OCI-LY1 (cell line): ENCODE measurements at regions not wholly inside any gene's neighbourhood (a gene's known extent, or its start where the extent isn't known, plus 50 kb on each side); places are given as distances from the start of the nearest gene placed in this dataset.

Experiments used
- H2AFZ ChIP-seq: fragments of 200-600 bp; sonication (generic), shearing (Covaris generic); 2 replicates; pipeline ENCODE4 v1.6.0; 2014; ENCODE audit warnings: antibody characterized with exemption, mild to moderate bottlenecking, low read length
- H3F3A ChIP-seq: fragments of 200-600 bp; sonication (generic), shearing (Covaris generic); 2 replicates; pipeline ENCODE4 v1.6.0; 2014; ENCODE audit warnings: mild to moderate bottlenecking, antibody characterized with exemption, low read length, moderate library complexity; ENCODE audit not compliant: insufficient read depth
- H3K27ac ChIP-seq: fragments of 200-600 bp; sonication (generic); 2 replicates; pipeline ENCODE4 v1.5.1; 2014; ENCODE audit warnings: low read length, mixed run types, mild to moderate bottlenecking, low read depth; ENCODE audit not compliant: poor library complexity, severe bottlenecking
- H3K27me3 ChIP-seq: fragments of 200-600 bp; sonication (generic); 2 replicates; pipeline ENCODE4 v1.6.0; 2014; ENCODE audit warnings: antibody characterized with exemption, mild to moderate bottlenecking, low read length, moderate library complexity; ENCODE audit not compliant: insufficient read depth
- H3K36me3 ChIP-seq: fragments of 200-600 bp; sonication (generic); 2 replicates; pipeline ENCODE4 v1.6.1; 2014; ENCODE audit warnings: mild to moderate bottlenecking, antibody characterized with exemption, low read length, moderate library complexity, mixed read lengths; ENCODE audit not compliant: insufficient read depth
- H3K4me1 ChIP-seq: fragments of 200-600 bp; sonication (generic); 2 replicates; pipeline ENCODE4 v1.5.1; 2014; ENCODE audit warnings: mild to moderate bottlenecking, low read length, moderate library complexity; ENCODE audit not compliant: insufficient read depth, severe bottlenecking
- H3K4me2 ChIP-seq: fragments of 200-600 bp; sonication (generic), shearing (Covaris generic); 2 replicates; pipeline ENCODE4 v1.6.1; 2014; ENCODE audit warnings: low read length
- H3K4me3 ChIP-seq: fragments of 200-600 bp; sonication (generic); 2 replicates; pipeline ENCODE4 v1.5.1; 2014; ENCODE audit warnings: low read length, low read depth, mild to moderate bottlenecking, mixed read lengths; ENCODE audit not compliant: poor library complexity, severe bottlenecking
- H3K79me2 ChIP-seq: fragments of 200-600 bp; shearing (Covaris generic); 2 replicates; pipeline ENCODE4 v1.6.1; 2016; ENCODE audit warnings: mixed run types, low read length, mixed read lengths; ENCODE audit not compliant: insufficient read depth
- H3K9ac ChIP-seq: fragments of 200-600 bp; sonication (generic), shearing (Covaris generic); 2 replicates; pipeline ENCODE4 v1.6.1; 2014; ENCODE audit warnings: mild to moderate bottlenecking, low read length, mixed read lengths
- H3K9me2 ChIP-seq: fragments of 200-600 bp; sonication (generic), shearing (Covaris generic); 2 replicates; pipeline ENCODE4 v1.6.1; 2014; ENCODE audit warnings: low read depth, mild to moderate bottlenecking, low read length, mixed read lengths
- H3K9me3 ChIP-seq: fragments of 200-600 bp; shearing (Covaris generic); 2 replicates; pipeline ENCODE4 v1.6.1; 2014; ENCODE audit warnings: low read length, mixed read lengths
- H4K20me1 ChIP-seq: fragments of 200-600 bp; sonication (generic), shearing (Covaris generic); 2 replicates; pipeline ENCODE4 v1.6.0; 2016; ENCODE audit warnings: mild to moderate bottlenecking, low read length; ENCODE audit not compliant: insufficient read depth
- EZH2 ChIP-seq: fragments of 200-600 bp; sonication (generic), shearing (Covaris generic); IDR thresholded peaks from 2 replicates; pipeline ENCODE4 v1.8.0; 2017; ENCODE audit warnings: borderline replicate concordance, mixed run types, mild to moderate bottlenecking, antibody characterized with exemption, low read length, moderate library complexity, mixed read lengths
- TF ChIP-seq, protein P1 (sequence below): fragments of 200-600 bp; sonication (generic), shearing (Covaris generic); IDR thresholded peaks from 2 replicates; pipeline ENCODE4 v1.5.1; 2017; ENCODE audit warnings: mild to moderate bottlenecking, antibody characterized with exemption, low read length, moderate library complexity, mixed read lengths

DNA sequence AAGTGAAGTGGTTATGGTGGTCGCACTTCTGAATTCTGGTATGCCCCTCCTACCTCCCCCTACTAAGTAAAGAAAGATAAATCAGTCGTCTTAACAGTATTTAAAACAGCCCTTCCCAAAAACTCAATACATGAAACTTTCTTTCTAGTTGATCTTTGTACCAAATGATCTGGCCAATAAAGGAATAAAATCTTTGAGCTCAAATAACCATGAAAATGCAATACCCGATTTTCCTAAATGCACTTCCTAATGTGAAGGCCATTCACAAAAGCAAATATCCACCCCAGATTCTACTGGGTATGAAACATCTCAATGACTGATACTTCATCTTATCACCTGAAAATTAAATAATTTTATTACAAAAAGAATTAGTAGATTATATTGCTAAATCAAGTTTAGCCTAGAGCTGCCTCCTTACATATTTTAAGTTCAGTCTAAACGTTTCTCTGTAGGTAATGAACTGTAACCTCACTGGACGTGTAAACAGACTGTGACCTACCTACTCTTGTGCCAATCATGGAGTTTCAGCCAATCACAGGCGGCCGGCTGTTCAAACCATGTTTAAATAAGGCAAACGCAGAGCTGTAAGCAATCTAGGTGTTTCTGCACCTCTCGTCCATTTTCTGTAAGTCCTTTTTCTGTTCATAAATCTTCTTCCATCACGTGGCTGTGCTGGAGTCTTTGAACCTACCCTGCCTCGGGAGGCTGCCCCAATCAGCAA is 146.9 kb upstream of the AKR1E2 start:
- no peaks in the 10 kb centered on the region for H3K27me3 ChIP-seq
- H3K4me1 ChIP-seq = no peaks in the 10 kb centered on the region
- TF ChIP-seq, protein P1, sequence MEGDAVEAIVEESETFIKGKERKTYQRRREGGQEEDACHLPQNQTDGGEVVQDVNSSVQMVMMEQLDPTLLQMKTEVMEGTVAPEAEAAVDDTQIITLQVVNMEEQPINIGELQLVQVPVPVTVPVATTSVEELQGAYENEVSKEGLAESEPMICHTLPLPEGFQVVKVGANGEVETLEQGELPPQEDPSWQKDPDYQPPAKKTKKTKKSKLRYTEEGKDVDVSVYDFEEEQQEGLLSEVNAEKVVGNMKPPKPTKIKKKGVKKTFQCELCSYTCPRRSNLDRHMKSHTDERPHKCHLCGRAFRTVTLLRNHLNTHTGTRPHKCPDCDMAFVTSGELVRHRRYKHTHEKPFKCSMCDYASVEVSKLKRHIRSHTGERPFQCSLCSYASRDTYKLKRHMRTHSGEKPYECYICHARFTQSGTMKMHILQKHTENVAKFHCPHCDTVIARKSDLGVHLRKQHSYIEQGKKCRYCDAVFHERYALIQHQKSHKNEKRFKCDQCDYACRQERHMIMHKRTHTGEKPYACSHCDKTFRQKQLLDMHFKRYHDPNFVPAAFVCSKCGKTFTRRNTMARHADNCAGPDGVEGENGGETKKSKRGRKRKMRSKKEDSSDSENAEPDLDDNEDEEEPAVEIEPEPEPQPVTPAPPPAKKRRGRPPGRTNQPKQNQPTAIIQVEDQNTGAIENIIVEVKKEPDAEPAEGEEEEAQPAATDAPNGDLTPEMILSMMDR = no peak
- TF ChIP-seq EZH2 = no peak
- H3K4me3 ChIP-seq = no peak overlapping the region
- no peaks in the 10 kb centered on the region for H3F3A ChIP-seq
- H3K79me2 ChIP-seq = no peaks in the 10 kb centered on the region
- no peaks in the 10 kb centered on the region for H3K36me3 ChIP-seq
- no peak overlapping the region for H3K4me2 ChIP-seq
- H4K20me1 ChIP-seq = no peaks in the 10 kb centered on the region
- H3K9me3 ChIP-seq = no peaks in the 10 kb centered on the region
- no peak overlapping the region for H3K9ac ChIP-seq
- no peaks in the 10 kb centered on the region for H3K9me2 ChIP-seq
- no peak overlapping the region for H3K27ac ChIP-seq
- H2AFZ ChIP-seq = no peak overlapping the region

DNA sequence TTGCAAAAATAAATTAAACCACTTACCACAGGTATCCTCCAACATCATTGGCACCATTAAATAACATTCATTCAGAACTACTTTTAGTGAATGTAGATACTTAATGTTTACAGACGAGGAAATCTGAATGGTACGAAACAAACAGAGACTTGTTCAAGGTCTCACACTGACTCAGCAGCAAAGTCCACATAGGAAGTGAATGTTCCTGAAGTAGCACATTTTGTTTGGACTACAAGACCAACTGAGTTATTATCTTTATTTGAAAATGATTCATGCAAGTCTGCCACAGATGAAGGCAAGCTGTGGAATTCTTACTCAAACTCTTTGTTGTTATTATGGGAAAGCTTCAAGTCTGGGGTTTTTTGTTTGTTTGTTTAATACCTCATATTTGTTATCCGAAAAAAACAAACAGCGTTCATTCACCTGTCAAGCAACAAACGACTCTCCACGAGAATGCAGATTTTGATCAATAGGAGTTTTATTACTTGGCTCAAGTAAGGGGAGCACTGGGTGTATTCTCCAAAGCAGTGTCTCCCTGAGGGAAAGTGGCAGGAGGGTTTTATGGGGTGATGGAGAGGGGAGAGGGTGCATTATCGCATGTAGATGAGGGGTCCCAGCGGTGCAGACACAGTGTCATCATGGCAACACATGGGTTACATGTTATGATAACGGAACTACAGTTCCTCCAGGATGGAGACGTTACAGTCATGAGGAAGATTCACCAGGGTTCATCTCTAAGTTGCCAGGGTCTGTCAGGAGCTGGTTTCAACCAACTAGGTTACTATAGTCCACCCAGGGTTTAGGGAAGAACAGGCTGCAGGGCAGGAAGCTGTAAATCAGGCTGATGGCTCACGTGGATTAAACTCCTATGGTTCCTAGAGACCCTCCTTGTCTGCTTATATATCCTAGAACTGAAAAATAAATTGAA is 147.7 kb upstream of the AKR1E2 start:
- Histone ChIP-seq H3K4me3 (no peak overlapping the region), H3K9ac (no peak overlapping the region), H3K27ac (no peak overlapping the region)

DNA sequence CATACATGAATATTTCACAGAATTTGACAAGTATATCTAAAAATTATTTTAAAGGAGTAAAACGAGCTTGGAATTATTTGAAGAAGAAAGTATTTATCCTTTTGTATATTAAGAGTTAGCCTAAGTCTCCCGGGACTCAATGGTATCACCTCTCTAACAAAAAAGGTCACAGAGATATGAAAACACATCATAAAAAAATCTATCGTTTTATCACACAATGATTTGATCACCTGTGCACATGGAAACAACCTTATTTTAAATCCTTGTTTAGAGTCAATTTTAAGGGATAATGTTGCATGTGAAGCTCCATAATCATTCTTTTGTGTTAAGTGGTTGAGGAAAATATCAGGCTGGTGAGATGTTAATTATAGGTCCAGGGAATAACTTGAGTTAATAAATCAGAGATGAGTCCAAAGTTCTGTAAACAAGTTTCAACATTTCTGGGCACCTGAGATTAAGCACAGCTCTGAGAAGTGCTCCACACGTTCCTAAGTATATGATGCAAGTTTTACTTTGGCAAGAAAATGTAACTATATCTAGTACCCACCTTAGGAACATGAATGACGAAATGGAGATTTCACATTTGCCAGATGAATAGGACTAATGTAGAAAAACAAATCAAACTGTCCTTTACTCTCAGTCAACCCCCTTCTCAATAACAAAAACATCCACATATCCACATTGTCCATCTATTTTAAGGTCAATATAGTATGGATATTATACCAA is 148.5 kb upstream of the AKR1E2 start:
- H4K20me1 ChIP-seq = no peaks in the 10 kb centered on the region
- H3K9me2 ChIP-seq = no peaks in the 10 kb centered on the region
- H3K27ac ChIP-seq = no peak overlapping the region
- no peak overlapping the region for H3K9ac ChIP-seq
- H2AFZ ChIP-seq = no peak overlapping the region
- H3K9me3 ChIP-seq = no peaks in the 10 kb centered on the region
- no peaks in the 10 kb centered on the region for H3K4me1 ChIP-seq
- TF ChIP-seq, protein P1 = no peak
- TF ChIP-seq EZH2 = no peak
- no peaks in the 10 kb centered on the region for H3K27me3 ChIP-seq
- no peak overlapping the region for H3K4me2 ChIP-seq
- no peaks in the 10 kb centered on the region for H3F3A ChIP-seq
- no peak overlapping the region for H3K4me3 ChIP-seq
- no peaks in the 10 kb centered on the region for H3K79me2 ChIP-seq
- H3K36me3 ChIP-seq = no peaks in the 10 kb centered on the region

More for the DNA sequence above, 147.7 kb upstream of the AKR1E2 start:
- Histone ChIP-seq H3K79me2 (no peaks in the 10 kb centered on the region), H3K4me1 (no peaks in the 10 kb centered on the region), H4K20me1 (no peaks in the 10 kb centered on the region), H2AFZ (no peak overlapping the region), H3K4me2 (no peak overlapping the region), H3K9me2 (no peaks in the 10 kb centered on the region), H3K9me3 (no peaks in the 10 kb centered on the region), H3K36me3 (no peaks in the 10 kb centered on the region), H3K27me3 (no peaks in the 10 kb centered on the region), H3F3A (no peaks in the 10 kb centered on the region)
- no peak for TF ChIP-seq EZH2
- TF ChIP-seq, protein P1 = no peak
